A673 (cell line): ENCODE measurements at regions not wholly inside any gene's neighbourhood (a gene's known extent, or its start where the extent isn't known, plus 50 kb on each side); places are given as distances from the start of the nearest gene placed in this dataset.

Experiments used
- BruUV-seq: library from RNA; stranded (reverse); fragments of 400-500 nt; replicated peaks from 2 replicates; lab custom pipeline; 2021; lab: Mats Ljungman, UMichigan
- CTCF ChIA-PET: fragments of 300-600 bp; sonication (Branson Sonifier 250); formaldehyde crosslinking; loops from one replicate; lab custom pipeline; 2022; ENCODE audit warnings: antibody characterized with exemption; lab: Charles Lee
- POLR2A ChIA-PET: fragments of 300-600 bp; sonication (Branson Sonifier 250); formaldehyde crosslinking; loops from one replicate; lab custom pipeline; 2022; ENCODE audit warnings: antibody characterized with exemption; ENCODE audit not compliant: low non-redundant PET; lab: Charles Lee
- DNase-seq: peaks from one replicate; pipeline ENCODE4 v3.0.0-alpha.2; 2015; ENCODE audit warnings: low spot score
- H3K27ac ChIP-seq: fragments of 200-600 bp; sonication (generic); 2 replicates; pipeline ENCODE4 v1.5.1; 2016; ENCODE audit warnings: mixed run types, low read depth, mild to moderate bottlenecking, mixed read lengths, antibody characterized with exemption, low read length; ENCODE audit not compliant: poor library complexity, severe bottlenecking
- H3K27me3 ChIP-seq: fragments of 200-600 bp; sonication (generic); replicated peaks from 2 replicates; pipeline ENCODE4 v1.6.1; 2017; ENCODE audit warnings: mixed run types, low read depth, mild to moderate bottlenecking, mixed read lengths, antibody characterized with exemption, low read length; ENCODE audit not compliant: insufficient read depth, poor library complexity
- H3K36me3 ChIP-seq: fragments of 200-600 bp; sonication (generic); 2 replicates; pipeline ENCODE4 v1.6.1; 2016; ENCODE audit warnings: mixed run types, mild to moderate bottlenecking, mixed read lengths, antibody characterized with exemption, low read length; ENCODE audit not compliant: insufficient read depth, poor library complexity, severe bottlenecking
- H3K4me1 ChIP-seq: fragments of 200-600 bp; sonication (generic); 2 replicates; pipeline ENCODE4 v1.6.1; 2017; ENCODE audit warnings: mixed run types, mild to moderate bottlenecking, mixed read lengths, antibody characterized with exemption, low read length; ENCODE audit not compliant: insufficient read depth, poor library complexity, severe bottlenecking
- H3K4me3 ChIP-seq: fragments of 200-600 bp; sonication (generic); 2 replicates; pipeline ENCODE4 v1.5.1; 2016; ENCODE audit warnings: low read depth, mixed run types, mild to moderate bottlenecking, mixed read lengths, low read length; ENCODE audit not compliant: poor library complexity, severe bottlenecking
- H3K9me3 ChIP-seq: fragments of 200-600 bp; sonication (generic); 2 replicates; pipeline ENCODE4 v1.6.1; 2016; ENCODE audit warnings: mixed run types, low read depth, mild to moderate bottlenecking, mixed read lengths, antibody characterized with exemption, low read length; ENCODE audit not compliant: poor library complexity, severe bottlenecking
- CTCF ChIP-seq: fragments of 300-800, 200-600 bp; sonication (generic); conservative IDR thresholded peaks from 2 replicates; pipeline ENCODE4 v1.5.1; 2017; ENCODE audit warnings: low read depth, mild to moderate bottlenecking, antibody characterized with exemption, low read length, moderate library complexity, mixed read lengths
- EZH2 ChIP-seq: fragments of 200-600 bp; sonication (generic); IDR thresholded peaks from 2 replicates; pipeline ENCODE4 v1.6.1; 2017; ENCODE audit warnings: borderline replicate concordance, low read depth, mild to moderate bottlenecking, mixed read lengths, antibody characterized with exemption, low read length; ENCODE audit not compliant: poor library complexity, severe bottlenecking
- intact Hi-C: fragments of 100-400 bp; cut with micrococcal nuclease; formaldehyde crosslinking; loops from one replicate; pipeline ENCODE4 v1.10.0; 2022; ENCODE audit not compliant: unreplicated experiment

- Histone ChIP-seq H3K27ac (no peak overlapping the region), H3K4me3 (no peak overlapping the region), H3K36me3 (no peaks in the 10 kb centered on the region), H3K4me1 (peaks cover 11% of the 10 kb centered on the region), H3K9me3 (no peaks in the 10 kb centered on the region), H3K27me3 (no peaks in the 10 kb centered on the region)
- intact Hi-C loops, result no loop called here
- CTCF ChIA-PET, result no interaction called here
- BruUV-seq, result no TSS peak
- no peak for DNase-seq
- TF ChIP-seq CTCF (no peak), EZH2 (no peak)
- POLR2A ChIA-PET, result no interaction called here
These were observed 719.5 kb downstream of the SLC4A3 start for GRCh38 chr2:220346919-220347318.

DNA sequence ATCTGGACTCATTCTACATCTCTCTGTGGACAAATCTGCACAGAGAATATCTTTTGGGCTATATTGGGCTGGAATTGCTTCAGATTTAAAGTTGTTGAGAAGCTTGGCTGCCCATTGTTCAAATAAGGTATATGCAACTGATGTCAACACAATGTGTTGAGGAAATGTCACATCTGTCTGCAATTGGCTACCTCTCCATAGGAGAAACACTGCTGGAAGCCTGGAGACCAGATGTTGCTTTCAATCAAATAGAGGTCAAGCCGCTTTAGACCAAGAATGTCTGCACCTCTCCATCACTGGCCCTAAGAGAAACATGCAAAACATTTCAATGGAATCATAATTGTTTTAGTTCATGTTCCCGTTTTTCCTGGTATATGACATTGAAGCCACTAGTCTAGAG, 720.2 kb downstream of the SLC4A3 start:
- Histone ChIP-seq H3K4me3 (no peak overlapping the region), H3K4me1 (peaks cover 11% of the 10 kb centered on the region), H3K27me3 (no peaks in the 10 kb centered on the region), H3K9me3 (no peaks in the 10 kb centered on the region), H3K27ac (no peak overlapping the region), H3K36me3 (no peaks in the 10 kb centered on the region)
- POLR2A ChIA-PET, result no interaction called here
- DNase-seq, result no peak
- no TSS peak for BruUV-seq
- intact Hi-C loops, result no loop called here
- no peak for TF ChIP-seq CTCF
- no peak for TF ChIP-seq EZH2
- CTCF ChIA-PET, result no interaction called here

DNA sequence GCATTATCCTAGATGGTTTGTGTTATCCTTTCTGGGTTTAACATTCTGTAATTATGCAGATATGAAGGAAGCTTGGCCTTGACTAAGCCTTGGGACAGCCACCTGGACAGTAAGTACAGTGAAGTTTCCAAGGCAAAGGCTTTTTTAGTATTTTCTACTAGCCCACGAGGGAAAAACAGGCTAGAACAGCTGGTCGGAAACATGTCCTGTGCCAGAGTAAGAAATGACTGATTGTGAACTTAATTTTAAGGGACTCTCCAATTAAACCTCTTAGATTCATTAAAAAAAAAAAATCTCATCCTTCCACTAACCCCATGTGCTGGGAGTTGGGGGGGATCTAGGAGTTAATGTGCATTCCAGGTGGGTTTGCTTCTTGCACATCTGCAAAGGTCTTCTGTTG, 720.8 kb downstream of the SLC4A3 start:
- intact Hi-C loops, result no loop called here
- BruUV-seq, result no TSS peak
- Histone ChIP-seq H3K36me3 (no peaks in the 10 kb centered on the region), H3K4me3 (no peak overlapping the region), H3K9me3 (no peaks in the 10 kb centered on the region), H3K4me1 (peaks cover 11% of the 10 kb centered on the region), H3K27me3 (no peaks in the 10 kb centered on the region), H3K27ac (no peak overlapping the region)
- no peak for DNase-seq
- ChIA-PET CTCF (no interaction called here), POLR2A (no interaction called here)
- TF ChIP-seq CTCF (no peak), EZH2 (no peak)
